ENCODE measurements at regions not wholly inside any gene's neighbourhood (a gene's known extent, or its start where the extent isn't known, plus 50 kb on each side); places are given as distances from the start of the nearest gene placed in this dataset.
"Not testable (repeated sequence)": the region's sequence is repeated elsewhere in the genome, so short reads cannot be mapped to it uniquely, and the experiment has no call there.

DNA sequence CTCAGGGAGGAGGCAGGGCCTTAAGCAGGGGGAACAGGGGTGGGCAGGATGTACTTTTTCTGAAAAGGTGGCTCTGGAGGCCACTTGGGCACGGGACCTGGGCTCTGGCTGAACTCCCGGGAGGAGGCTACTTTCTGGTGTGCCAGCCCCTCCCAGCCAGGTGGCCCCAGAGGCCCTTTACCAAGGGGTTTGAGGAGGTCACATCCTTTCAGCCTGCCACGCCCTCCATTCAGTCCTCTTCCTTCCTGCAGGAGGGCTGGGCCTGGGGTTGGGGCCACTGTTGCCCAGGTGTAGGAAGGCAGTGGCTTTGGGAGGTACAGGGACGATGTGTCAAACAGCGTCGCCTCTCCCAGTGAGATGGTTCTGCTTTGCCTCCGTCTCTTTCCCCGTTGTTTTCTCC is 172.5 kb downstream of the ADRA2C start:
- not testable (repeated sequence) for TF ChIP-seq CTCF, POLR2A (IDR thresholded peaks at IDR 0.05)

Measured in stomach (tissue), 4 donors.